B cell (primary cell): ENCODE measurements at regions not wholly inside any gene's neighbourhood (a gene's known extent, or its start where the extent isn't known, plus 50 kb on each side); places are given as distances from the start of the nearest gene placed in this dataset.

Experiments used
- CTCF ChIP-seq: fragments of 200-600 bp; IDR thresholded peaks from one replicate; pipeline ENCODE4 v1.8.0; 2022; ENCODE audit warnings: antibody characterized with exemption, mild to moderate bottlenecking
- EZH2 ChIP-seq: IDR thresholded peaks from 2 replicates; pipeline ENCODE4 v1.6.1; 2012; ENCODE audit warnings: borderline replicate concordance, low read depth, mild to moderate bottlenecking, moderate library complexity, low read length; ENCODE audit not compliant: insufficient read depth, poor library complexity, severe bottlenecking

GRCh38 chr2:21404827-21405625 lies 281.3 kb downstream of the TDRD15 start:
- TF ChIP-seq CTCF (no peak), EZH2 (no peak)
